ENCODE measurements at regions not wholly inside any gene's neighbourhood (a gene's known extent, or its start where the extent isn't known, plus 50 kb on each side); places are given as distances from the start of the nearest gene placed in this dataset.

- no peak for TF ChIP-seq POLR2A (IDR thresholded peaks at IDR 0.05; ENCODE audit: low read depth, low read length)
- TF ChIP-seq POLR2AphosphoS5 (IDR thresholded peaks at IDR 0.05; ENCODE audit: low read depth, low read length) = no peak
Observed at GRCh38 chr2:236776695-236777251, 207.1 kb downstream of the ACKR3 start.
